ENCODE measurements at regions not wholly inside any gene's neighbourhood (a gene's known extent, or its start where the extent isn't known, plus 50 kb on each side); places are given as distances from the start of the nearest gene placed in this dataset.

GRCh38 chr4:133465022-133465421 lies 315.9 kb downstream of the PCDH10 start:
- Histone ChIP-seq H3K27ac (no peak overlapping the region), H3K36me3 (no peaks in the 10 kb centered on the region), H3K27me3 (no peaks in the 10 kb centered on the region), H3K4me1 (no peaks in the 10 kb centered on the region), H3K9me3 (no peaks in the 10 kb centered on the region), H3K4me3 (no peak overlapping the region)
- intact Hi-C loops (cut with DNase I), result no loop called here
- DNase-seq (no peak), ATAC-seq (no peak)
- TF ChIP-seq CTCF (IDR thresholded peaks at IDR 0.05), result no peak
- 78 to 86% methylated on average over 4 of the region's 4 CpGs for WGBS, 2 donors

- no peak for TF ChIP-seq CTCF (IDR thresholded peaks at IDR 0.05)
- intact Hi-C loops (cut with DNase I), result no loop called here
- DNase-seq, result no peak
- no peak for ATAC-seq
- H3K4me1 ChIP-seq, result no peaks in the 10 kb centered on the region
- 77 to 87% methylated on average over 4 of the region's 4 CpGs for WGBS, 2 donors
- no peak overlapping the region for H3K27ac ChIP-seq
- no peaks in the 10 kb centered on the region for H3K36me3 ChIP-seq
- H3K9me3 ChIP-seq, result no peaks in the 10 kb centered on the region
- H3K4me3 ChIP-seq, result no peak overlapping the region
- no peaks in the 10 kb centered on the region for H3K27me3 ChIP-seq
Observed at GRCh38 chr4:133464311-133464710, 315.2 kb downstream of the PCDH10 start.

DNA sequence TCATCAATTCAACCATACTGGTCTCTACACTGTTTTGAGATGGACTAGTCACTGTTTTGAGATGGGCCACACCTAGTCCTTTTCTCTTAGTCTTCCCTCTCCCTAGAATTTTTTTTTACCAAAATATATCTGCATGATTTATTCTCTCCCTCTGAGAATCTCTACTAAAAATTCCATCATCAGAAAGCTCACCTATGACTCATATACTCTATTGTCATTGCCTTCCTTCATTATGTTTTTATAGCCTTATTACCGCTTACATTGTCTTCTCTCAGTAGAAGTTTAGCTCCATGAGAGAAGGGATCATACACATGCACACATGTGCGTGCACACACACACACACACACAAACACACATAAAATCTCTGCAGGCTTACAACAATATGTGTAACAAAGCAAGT lies 303.6 kb downstream of the PCDH10 start:
- Histone ChIP-seq H3K9me3 (no peaks in the 10 kb centered on the region), H3K36me3 (no peaks in the 10 kb centered on the region), H3K4me1 (no peaks in the 10 kb centered on the region), H3K27me3 (no peaks in the 10 kb centered on the region), H3K27ac (no peak overlapping the region), H3K4me3 (no peak overlapping the region)
- TF ChIP-seq CTCF (IDR thresholded peaks at IDR 0.05), result no peak
- intact Hi-C loops (cut with DNase I), result no loop called here
- WGBS, 2 donors, result 77 to 89% methylated on average over 2 of the region's 2 CpGs
- DNase-seq (no peak), ATAC-seq (no peak)

DNA sequence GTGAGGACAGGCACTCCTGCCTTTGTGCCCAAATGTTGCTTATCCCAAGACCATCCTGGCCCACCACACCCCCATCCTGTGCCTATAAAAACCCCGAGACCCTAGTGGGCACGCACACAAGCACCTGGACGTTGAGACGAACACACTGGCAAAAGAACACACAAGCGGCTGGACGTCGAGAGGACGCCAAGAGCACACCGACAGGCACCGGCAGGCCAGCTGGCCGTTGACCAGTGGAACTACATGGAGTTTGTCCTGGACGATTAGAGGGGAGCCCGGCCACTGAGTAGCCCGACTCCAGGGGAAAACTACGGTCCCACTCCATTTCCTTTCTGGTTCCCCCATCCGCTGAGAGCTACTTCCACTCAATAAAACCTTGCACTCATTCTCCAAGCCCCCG lies 301.7 kb downstream of the PCDH10 start:
- intact Hi-C loops (cut with DNase I), result no loop called here
- H3K36me3 ChIP-seq, result no peaks in the 10 kb centered on the region
- no peak for TF ChIP-seq CTCF (IDR thresholded peaks at IDR 0.05)
- no peaks in the 10 kb centered on the region for H3K4me1 ChIP-seq
- ATAC-seq (no peak), DNase-seq (no peak)
- no peak overlapping the region for H3K4me3 ChIP-seq
- H3K27ac ChIP-seq, result no peak overlapping the region
- H3K27me3 ChIP-seq, result no peaks in the 10 kb centered on the region
- 89 to 95% methylated on average over 17 of the region's 17 CpGs for WGBS, 2 donors
- no peaks in the 10 kb centered on the region for H3K9me3 ChIP-seq

GRCh38 chr4:133440404-133440803 lies 291.3 kb downstream of the PCDH10 start:
- DNase-seq, result no peak

More at GRCh38 chr4:133440404-133440803, 291.3 kb downstream of the PCDH10 start:
- intact Hi-C loops (cut with DNase I), result no loop called here
- no peak for ATAC-seq
- Histone ChIP-seq H3K4me3 (no peak overlapping the region), H3K36me3 (no peaks in the 10 kb centered on the region), H3K9me3 (no peaks in the 10 kb centered on the region), H3K27me3 (no peaks in the 10 kb centered on the region), H3K27ac (no peak overlapping the region), H3K4me1 (no peaks in the 10 kb centered on the region)
- no peak for TF ChIP-seq CTCF (IDR thresholded peaks at IDR 0.05)
